PFSK-1 (cell line): ENCODE measurements at regions not wholly inside any gene's neighbourhood (a gene's known extent, or its start where the extent isn't known, plus 50 kb on each side); places are given as distances from the start of the nearest gene placed in this dataset.

Source experiments
- POLR2AphosphoS5 ChIP-seq: IDR thresholded peaks from 2 replicates; pipeline ENCODE4 v1.6.1; 2012; ENCODE audit warnings: low read depth, mild to moderate bottlenecking, control low read depth, low read length, moderate library complexity
- TAF1 ChIP-seq: IDR thresholded peaks from 2 replicates; pipeline ENCODE4 v1.6.1; 2012; ENCODE audit warnings: low read length, control low read depth, borderline replicate concordance; ENCODE audit not compliant: insufficient read depth
- TF ChIP-seq, protein P1 (sequence below), 2 experiments: IDR thresholded peaks; 2 replicates each; pipeline versions ENCODE4 v1.6.1 to v1.8.0; 2011 to 2012; ENCODE audit warnings: low read depth in 2 of 2, low read length in 2 of 2, control low read depth in 1 of 2, inconsistent platforms in 1 of 2, mild to moderate bottlenecking in 1 of 2, moderate library complexity in 1 of 2; ENCODE audit not compliant: insufficient read depth in 1 of 2

GRCh38 chr22:48372390-48372789, 1455.3 kb downstream of the BRD1 start:
- TF ChIP-seq TAF1 (no peak), POLR2AphosphoS5 (no peak)
- TF ChIP-seq, protein P1, sequence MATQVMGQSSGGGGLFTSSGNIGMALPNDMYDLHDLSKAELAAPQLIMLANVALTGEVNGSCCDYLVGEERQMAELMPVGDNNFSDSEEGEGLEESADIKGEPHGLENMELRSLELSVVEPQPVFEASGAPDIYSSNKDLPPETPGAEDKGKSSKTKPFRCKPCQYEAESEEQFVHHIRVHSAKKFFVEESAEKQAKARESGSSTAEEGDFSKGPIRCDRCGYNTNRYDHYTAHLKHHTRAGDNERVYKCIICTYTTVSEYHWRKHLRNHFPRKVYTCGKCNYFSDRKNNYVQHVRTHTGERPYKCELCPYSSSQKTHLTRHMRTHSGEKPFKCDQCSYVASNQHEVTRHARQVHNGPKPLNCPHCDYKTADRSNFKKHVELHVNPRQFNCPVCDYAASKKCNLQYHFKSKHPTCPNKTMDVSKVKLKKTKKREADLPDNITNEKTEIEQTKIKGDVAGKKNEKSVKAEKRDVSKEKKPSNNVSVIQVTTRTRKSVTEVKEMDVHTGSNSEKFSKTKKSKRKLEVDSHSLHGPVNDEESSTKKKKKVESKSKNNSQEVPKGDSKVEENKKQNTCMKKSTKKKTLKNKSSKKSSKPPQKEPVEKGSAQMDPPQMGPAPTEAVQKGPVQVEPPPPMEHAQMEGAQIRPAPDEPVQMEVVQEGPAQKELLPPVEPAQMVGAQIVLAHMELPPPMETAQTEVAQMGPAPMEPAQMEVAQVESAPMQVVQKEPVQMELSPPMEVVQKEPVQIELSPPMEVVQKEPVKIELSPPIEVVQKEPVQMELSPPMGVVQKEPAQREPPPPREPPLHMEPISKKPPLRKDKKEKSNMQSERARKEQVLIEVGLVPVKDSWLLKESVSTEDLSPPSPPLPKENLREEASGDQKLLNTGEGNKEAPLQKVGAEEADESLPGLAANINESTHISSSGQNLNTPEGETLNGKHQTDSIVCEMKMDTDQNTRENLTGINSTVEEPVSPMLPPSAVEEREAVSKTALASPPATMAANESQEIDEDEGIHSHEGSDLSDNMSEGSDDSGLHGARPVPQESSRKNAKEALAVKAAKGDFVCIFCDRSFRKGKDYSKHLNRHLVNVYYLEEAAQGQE (IDR thresholded peaks at IDR 0.05; ENCODE audit: insufficient read depth in 1 of 2, low read depth in 2 of 2, low read length in 2 of 2) = no peak
